CD4-positive, alpha-beta T cell treated with Interleukin-1 beta for 1 hour (primary cell): ENCODE measurements at regions not wholly inside any gene's neighbourhood (a gene's known extent, or its start where the extent isn't known, plus 50 kb on each side); places are given as distances from the start of the nearest gene placed in this dataset.

Experiments
- DNase-seq, 2 donors: peaks; one replicate each; pipeline ENCODE4 v3.0.0-alpha.2; 2020 to 2022

DNA sequence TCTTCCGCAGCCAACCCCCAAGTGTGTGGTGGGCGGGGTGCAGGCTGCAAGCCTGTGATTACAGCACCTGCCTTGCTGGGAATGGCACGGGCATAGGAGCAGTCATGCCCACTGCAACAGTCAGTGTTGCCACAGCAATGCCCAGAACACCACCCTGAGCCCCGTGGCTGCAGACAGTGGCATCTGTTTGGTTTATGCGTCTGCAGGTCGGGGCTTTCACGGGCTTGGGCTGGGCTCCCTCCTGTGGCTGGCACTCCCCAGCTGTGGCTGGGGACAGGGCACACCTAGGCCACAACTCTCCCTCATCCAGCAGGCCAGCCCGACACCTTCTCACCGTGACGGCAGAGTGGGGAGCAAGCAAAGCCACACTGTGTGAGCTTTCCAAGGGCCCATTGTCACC lies 115.3 kb upstream of the C1QTNF9B start:
- DNase-seq = peak in 1 of 2 donors; percentile 1

DNA sequence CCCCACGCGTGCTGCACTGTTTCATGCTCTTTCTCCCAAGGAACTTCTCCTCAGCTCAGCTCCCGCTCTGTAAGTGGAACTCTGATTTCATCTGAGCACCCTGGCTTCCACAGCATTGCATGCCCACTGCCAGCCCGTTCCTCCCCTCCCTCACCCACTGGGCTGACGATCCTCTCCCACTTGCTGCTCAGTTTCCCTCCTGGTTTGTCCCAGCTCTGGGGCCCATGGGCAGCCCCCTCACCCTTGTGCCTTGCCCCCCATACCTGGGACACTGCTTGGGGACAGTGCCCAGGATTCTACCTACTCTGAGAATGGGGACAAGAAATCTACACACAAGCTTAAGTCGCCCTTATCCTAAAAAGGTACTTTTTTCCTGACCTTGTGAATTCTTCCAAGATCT lies 115.9 kb upstream of the C1QTNF9B start:
- no peak for DNase-seq

GRCh38 chr13:24016046-24016445 lies 118.7 kb upstream of the C1QTNF9B start:
- DNase-seq = no peak

GRCh38 chr13:24022568-24022967 lies 125.3 kb upstream of the C1QTNF9B start:
- DNase-seq = no peak

GRCh38 chr13:24023073-24023472 lies 125.8 kb upstream of the C1QTNF9B start:
- no peak for DNase-seq

- no peak for DNase-seq
These were observed 130.2 kb upstream of the C1QTNF9B start for GRCh38 chr13:24027494-24027893.

- no peak for DNase-seq
These were observed 128.3 kb upstream of the SPATA13 start for GRCh38 chr13:24032252-24032651.

- no peak for DNase-seq
These were observed 127.8 kb upstream of the SPATA13 start for GRCh38 chr13:24032674-24033073.

DNA sequence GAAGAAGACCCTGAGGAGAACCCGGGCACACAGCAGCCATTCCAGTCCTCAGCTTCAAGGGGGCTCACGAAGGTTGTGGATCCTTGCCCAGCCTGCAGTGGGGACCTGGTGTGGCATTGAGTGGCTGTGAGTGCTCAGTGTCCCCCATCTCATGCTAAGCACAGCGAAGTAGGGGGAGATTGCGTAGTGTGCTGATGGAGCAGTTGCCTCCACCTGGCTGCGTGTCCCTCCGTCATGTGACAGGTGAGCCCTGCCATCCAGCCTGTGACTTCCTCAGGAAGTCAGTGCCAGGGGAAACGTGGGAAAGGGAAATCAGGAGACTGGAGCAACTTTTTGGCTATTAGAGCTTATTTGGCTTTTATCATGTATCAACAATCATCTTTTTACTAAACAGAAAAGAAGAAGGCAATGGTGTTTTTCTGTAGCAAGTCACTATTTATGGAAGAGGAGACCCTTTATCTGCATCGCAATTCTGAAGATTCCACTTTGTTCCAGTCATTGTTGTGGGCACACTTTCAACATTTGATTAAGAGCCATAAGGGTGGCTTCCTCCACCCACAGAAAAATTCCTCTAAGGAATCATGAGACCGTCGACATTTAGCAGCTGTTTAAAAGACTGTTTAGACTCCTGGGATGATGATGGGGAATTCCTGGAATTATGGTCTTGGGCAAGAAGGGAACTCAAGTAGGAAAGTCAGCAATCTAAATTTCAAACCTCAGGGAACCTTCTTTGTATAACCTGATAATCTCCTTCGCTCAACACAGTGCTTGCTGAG lies 126.8 kb upstream of the SPATA13 start:
- DNase-seq = no peak

GRCh38 chr13:24035411-24035810 lies 125.1 kb upstream of the SPATA13 start:
- no peak for DNase-seq

DNA sequence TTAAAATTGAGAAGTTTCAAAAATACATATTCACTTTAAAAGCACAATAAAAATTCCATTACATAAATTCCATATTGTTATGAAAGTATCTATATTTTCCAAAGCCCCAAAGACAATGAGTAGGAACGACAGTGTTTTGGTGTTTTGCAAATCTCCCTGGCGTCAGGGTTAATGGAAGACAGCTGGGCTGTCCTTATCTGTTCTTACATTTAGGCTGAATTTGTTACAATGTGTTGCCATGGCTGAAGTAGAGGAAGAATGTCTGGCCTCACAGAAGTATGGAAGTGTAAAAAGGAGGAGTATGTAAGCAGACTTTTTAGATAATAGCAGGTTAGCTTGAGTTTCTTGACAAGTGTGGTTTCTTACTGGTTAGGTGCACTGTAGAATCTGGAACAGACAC lies 124.4 kb upstream of the SPATA13 start:
- DNase-seq = no peak

- no peak for DNase-seq
These were observed 122.1 kb upstream of the SPATA13 start for GRCh38 chr13:24038405-24038804.

DNA sequence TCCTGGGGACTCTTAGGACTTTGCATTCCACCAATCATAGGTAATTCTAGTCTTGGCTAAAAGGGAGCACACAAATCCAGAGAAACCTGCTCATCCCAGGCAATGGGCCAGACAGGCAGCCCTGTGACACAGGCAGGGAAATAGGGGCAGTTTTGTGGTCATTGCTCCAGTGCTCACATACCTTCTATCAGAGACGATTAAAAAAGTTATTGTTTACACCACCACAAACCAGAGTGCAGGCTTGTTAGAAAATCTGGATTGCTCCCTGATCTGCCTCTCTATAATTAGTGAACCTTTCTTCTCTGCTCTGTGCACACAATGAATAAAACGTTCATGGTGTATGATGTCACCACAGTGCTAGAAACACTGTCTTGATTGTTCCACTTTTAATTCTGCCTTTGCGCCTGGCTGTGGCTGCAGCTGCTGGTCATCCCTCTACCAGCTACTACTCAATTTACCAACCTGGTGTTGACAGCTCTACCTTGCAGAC lies 121.6 kb upstream of the SPATA13 start:
- no peak for DNase-seq

GRCh38 chr13:24039621-24040475 lies 120.7 kb upstream of the SPATA13 start:
- no peak for DNase-seq

DNA sequence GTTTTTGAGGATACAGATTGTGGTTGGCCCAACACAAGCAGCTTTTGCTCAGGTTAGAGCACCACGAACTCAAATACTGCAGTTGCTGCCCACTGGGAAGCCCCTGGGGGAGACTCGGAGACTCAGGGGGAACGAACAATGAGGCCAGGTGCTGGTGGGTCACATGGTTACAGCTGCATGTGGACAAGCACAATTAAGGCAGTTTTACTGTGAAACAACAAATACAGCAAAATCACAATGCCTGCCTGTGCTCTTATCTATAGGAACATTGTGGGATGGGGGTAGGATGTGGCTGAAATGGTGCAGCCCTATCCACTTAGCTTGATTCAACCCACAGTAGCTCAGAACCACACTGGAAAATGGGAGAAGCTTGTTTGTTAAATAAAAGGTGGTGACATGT lies 119.7 kb upstream of the SPATA13 start:
- DNase-seq = no peak

GRCh38 chr13:24041651-24042225 lies 118.8 kb upstream of the SPATA13 start:
- DNase-seq = no peak

DNA sequence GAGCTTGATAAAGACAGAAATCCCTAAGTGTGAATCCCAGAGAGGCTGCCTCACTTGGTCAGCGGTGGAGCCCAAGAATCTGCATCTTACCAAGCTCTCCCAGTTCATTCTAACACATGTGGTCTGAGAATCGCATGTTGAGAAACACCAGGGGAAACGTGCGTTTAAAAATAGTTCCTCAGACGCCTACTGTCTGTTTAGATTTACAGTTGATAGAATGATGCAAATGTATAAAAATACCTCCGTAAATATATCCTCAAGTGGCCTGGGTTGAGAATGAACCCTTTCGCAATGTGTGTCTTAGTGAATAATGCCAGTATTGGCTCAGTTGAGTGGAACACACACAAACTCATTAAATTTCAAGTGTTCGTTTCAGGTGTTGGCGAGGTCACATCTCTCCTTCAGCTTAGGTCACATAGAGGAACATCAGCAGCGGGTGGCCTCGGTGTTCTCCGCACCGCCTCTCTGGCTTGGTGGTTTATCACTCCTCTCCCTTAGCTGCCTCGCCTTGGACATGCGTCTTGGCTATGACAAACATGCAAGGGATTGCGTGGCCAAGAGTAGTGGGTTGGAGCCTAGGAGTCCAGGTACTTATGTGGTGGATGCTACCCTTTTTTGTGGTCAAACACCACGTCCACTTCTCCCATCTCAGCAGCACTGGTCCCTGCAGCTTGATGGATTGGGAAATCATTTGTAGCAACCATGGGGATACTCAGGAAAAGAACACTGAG lies 117.6 kb upstream of the SPATA13 start:
- DNase-seq = no peak

DNA sequence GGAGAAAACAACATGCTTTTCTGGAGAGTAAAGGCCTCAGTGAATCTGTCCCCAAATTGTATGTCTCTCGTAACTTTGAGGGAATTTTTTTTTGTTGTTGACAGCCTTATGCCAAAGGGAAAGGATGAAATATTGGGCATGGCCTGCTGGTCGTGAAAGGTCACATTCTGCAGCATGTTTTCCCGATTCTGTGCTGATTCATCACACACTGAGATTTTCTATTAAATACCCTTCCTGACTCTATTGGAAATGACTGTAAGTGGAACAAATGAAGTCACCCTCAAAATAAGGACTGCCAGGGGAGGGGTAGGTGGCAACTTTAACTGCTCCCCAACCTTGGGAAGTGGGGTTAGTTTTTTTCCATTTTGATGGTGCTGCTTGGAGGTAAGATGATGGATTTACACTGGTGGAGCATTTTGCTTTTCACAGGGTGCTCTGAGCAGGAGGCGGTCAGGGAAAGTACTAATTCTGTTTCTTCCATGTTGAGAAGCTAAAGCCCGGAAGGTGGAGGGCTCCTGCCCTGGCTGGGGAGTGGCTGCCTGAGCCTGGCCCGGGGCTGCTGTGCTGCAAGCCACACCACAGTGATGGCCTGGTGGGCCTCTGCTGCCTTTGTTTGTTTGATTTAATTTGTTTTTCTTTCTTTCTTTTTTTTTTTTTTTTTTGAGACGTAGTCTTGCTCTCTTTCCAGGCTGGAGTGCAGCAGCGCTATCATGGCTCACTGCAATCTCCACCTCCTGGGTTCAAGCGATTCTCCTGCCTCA lies 116.8 kb upstream of the SPATA13 start:
- no peak for DNase-seq

DNA sequence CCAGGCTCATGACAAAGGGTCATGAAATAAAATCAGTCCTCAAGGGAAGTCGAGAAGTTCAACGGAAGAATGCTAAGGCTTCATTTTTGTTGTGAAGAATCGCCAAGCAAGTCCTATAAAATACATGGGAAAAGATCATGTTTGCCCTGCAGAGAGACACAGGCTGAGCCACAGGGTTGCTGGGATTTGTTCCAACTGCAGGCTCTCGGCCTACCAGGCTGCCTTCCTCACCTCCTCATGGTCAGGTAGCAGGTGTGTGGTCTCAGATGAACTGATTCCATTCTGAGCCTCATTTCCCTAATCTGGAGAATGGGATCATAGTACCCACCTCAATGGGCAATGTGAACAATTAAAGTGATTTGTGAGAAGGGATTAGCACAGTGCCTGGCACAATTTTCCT lies 114.9 kb upstream of the SPATA13 start:
- DNase-seq = no peak

- DNase-seq = no peak
These were observed 110.2 kb upstream of the SPATA13 start for GRCh38 chr13:24050292-24050711.

GRCh38 chr13:24050796-24051715 lies 109.5 kb upstream of the SPATA13 start:
- no peak for DNase-seq
